ENCODE measurements at regions not wholly inside any gene's neighbourhood (a gene's known extent, or its start where the extent isn't known, plus 50 kb on each side); places are given as distances from the start of the nearest gene placed in this dataset.

- Histone ChIP-seq H3K9me3 (ENCODE audit: control insufficient read depth, low read depth, low read length) (no peaks in the 10 kb centered on the region), H3K27me3 (ENCODE audit: control insufficient read depth, insufficient read depth, low read length) (no peaks in the 10 kb centered on the region), H3K4me1 (ENCODE audit: control insufficient read depth, insufficient read depth, low read length) (no peaks in the 10 kb centered on the region), H3K36me3 (ENCODE audit: control insufficient read depth, insufficient read depth, low read length) (no peaks in the 10 kb centered on the region), H3K27ac (ENCODE audit: low read length) (no peak overlapping the region), H3K4me3 (ENCODE audit: low read length) (no peak overlapping the region)
- no peak for DNase-seq
- 100% methylated on average over 1 of the region's 1 CpG for WGBS (ENCODE audit: insufficient coverage, low lambda C conversion rate)
Observed at GRCh38 chr4:168021666-168022065, 70.7 kb upstream of the ANXA10 start.

DNA sequence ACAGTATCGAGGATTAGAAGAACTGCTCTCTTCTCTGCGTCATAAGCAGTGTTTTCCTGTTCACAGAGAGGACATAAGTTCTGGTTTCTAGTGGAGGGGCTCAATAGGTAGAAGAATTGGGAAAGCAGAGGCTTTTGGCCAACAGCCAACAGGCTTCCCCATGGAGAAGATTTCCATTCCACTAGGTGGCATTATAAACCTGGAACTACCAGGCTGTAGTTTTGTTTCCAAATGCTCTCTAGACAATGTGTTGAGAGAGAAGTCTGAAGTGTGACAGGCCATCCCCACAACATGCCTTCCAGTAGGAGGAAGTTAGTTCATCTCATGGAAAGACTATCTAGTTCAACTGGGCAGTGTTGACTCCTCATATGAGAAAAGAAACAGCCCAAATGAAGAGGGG, 63.8 kb upstream of the ANXA10 start:
- H3K4me3 ChIP-seq (ENCODE audit: low read length) = no peak overlapping the region
- no peak for DNase-seq
- no peaks in the 10 kb centered on the region for H3K36me3 ChIP-seq (ENCODE audit: control insufficient read depth, insufficient read depth, low read length)
- WGBS (ENCODE audit: insufficient coverage, low lambda C conversion rate) = no CpG with 5 or more reads among the region's 2 CpGs
- H3K4me1 ChIP-seq (ENCODE audit: control insufficient read depth, insufficient read depth, low read length) = no peaks in the 10 kb centered on the region
- H3K27ac ChIP-seq (ENCODE audit: low read length) = no peak overlapping the region
- H3K9me3 ChIP-seq (ENCODE audit: control insufficient read depth, low read depth, low read length) = no peaks in the 10 kb centered on the region
- H3K27me3 ChIP-seq (ENCODE audit: control insufficient read depth, insufficient read depth, low read length) = no peaks in the 10 kb centered on the region

- Histone ChIP-seq H3K9me3 (ENCODE audit: control insufficient read depth, low read depth, low read length) (no peaks in the 10 kb centered on the region), H3K4me1 (ENCODE audit: control insufficient read depth, insufficient read depth, low read length) (no peaks in the 10 kb centered on the region), H3K4me3 (ENCODE audit: low read length) (no peak overlapping the region), H3K36me3 (ENCODE audit: control insufficient read depth, insufficient read depth, low read length) (no peaks in the 10 kb centered on the region), H3K27ac (ENCODE audit: low read length) (no peak overlapping the region), H3K27me3 (ENCODE audit: control insufficient read depth, insufficient read depth, low read length) (no peaks in the 10 kb centered on the region)
- 64% methylated on average over 3 of the region's 5 CpGs for WGBS (ENCODE audit: insufficient coverage, low lambda C conversion rate)
- DNase-seq = no peak
Observed at GRCh38 chr4:168028970-168029597, 63.3 kb upstream of the ANXA10 start.

DNA sequence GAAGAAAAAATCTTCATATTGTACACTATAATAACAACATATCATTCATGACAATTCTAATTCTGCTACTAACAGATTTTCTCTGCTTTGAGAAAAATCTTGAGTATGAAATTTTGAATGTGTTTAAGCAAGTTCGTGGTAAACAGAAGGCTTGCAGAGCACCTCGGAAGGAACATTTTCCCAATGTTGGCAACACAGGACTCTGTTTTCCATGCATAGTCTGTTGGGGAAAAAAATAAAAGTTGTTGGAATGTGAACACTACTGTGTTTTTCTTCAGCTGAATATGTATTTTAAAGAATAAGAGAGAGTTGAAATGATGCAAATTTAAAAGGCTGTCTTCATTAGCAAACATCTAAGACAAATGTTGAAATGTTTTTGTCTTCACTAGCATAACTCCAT, 54.7 kb upstream of the ANXA10 start:
- H3K9me3 ChIP-seq (ENCODE audit: control insufficient read depth, low read depth, low read length) = no peaks in the 10 kb centered on the region
- no peak overlapping the region for H3K4me3 ChIP-seq (ENCODE audit: low read length)
- H3K27me3 ChIP-seq (ENCODE audit: control insufficient read depth, insufficient read depth, low read length) = no peaks in the 10 kb centered on the region
- no peaks in the 10 kb centered on the region for H3K4me1 ChIP-seq (ENCODE audit: control insufficient read depth, insufficient read depth, low read length)
- WGBS (ENCODE audit: insufficient coverage, low lambda C conversion rate) = 100% methylated on average over 1 of the region's 2 CpGs
- no peak overlapping the region for H3K27ac ChIP-seq (ENCODE audit: low read length)
- no peak for DNase-seq
- H3K36me3 ChIP-seq (ENCODE audit: control insufficient read depth, insufficient read depth, low read length) = no peaks in the 10 kb centered on the region

DNA sequence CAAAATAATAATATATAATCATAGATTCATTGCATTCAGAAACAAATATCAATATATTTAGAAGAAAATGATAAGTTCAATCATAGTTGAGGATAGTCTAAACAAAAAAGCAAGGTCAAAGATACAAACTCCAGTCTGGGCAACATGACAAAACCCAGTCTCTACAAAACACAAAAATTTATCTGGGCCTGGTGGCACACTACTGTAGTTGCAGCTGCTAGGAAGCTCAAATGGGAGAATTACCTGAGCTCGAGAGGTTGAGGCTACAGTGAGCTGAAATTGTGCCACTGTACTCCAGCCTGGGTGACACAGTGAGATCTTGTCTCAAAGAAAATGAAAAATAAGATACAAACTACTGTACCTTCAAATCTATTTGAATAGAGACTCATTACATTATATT, 52.7 kb upstream of the ANXA10 start:
- Histone ChIP-seq H3K27me3 (ENCODE audit: control insufficient read depth, insufficient read depth, low read length) (no peaks in the 10 kb centered on the region), H3K4me3 (ENCODE audit: low read length) (no peak overlapping the region), H3K27ac (ENCODE audit: low read length) (no peak overlapping the region), H3K4me1 (ENCODE audit: control insufficient read depth, insufficient read depth, low read length) (no peaks in the 10 kb centered on the region), H3K9me3 (ENCODE audit: control insufficient read depth, low read depth, low read length) (no peaks in the 10 kb centered on the region), H3K36me3 (ENCODE audit: control insufficient read depth, insufficient read depth, low read length) (no peaks in the 10 kb centered on the region)
- no CpG with 5 or more reads among the region's 1 CpG for WGBS (ENCODE audit: insufficient coverage, low lambda C conversion rate)
- DNase-seq = no peak

Measured in large intestine (tissue), 3 donors.